HCT116 (cell line): ENCODE measurements at regions not wholly inside any gene's neighbourhood (a gene's known extent, or its start where the extent isn't known, plus 50 kb on each side); places are given as distances from the start of the nearest gene placed in this dataset.

Experiments
- ATAC-seq: fragments of 200-7000 bp; cut with Tn5 transposase; 2 replicates; pipeline ENCODE4 v1.9.1; 2020; ENCODE audit warnings: mild to moderate bottlenecking, moderate library complexity
- BruUV-seq: library from RNA; stranded (reverse); fragments of 400-500 nt; replicated peaks from 2 replicates; lab custom pipeline; 2021; lab: Mats Ljungman, UMichigan
- CTCF ChIA-PET: fragments of 300-600 bp; sonication (Branson Sonifier 250); formaldehyde crosslinking; loops from one replicate; lab custom pipeline; 2021; ENCODE audit warnings: antibody characterized with exemption; lab: Charles Lee
- POLR2A ChIA-PET: fragments of 300-600, 350-600 bp; sonication (Branson Sonifier 250); formaldehyde crosslinking; loops from one replicate; lab custom pipeline; 2021; ENCODE audit warnings: antibody characterized with exemption; lab: Charles Lee
- RAD21 ChIA-PET, 2 experiments: fragments of 300-600 bp; sonication (Branson Sonifier 250); formaldehyde crosslinking; loops; one replicate each; lab custom pipeline; 2023; ENCODE audit warnings: low total read pairs in 2 of 2; ENCODE audit not compliant: uncharacterized antibody in 2 of 2, unreplicated experiment in 2 of 2, low non-redundant PET in 1 of 2; lab: Charles Lee
- DNase-seq: peaks from one replicate; pipeline ENCODE4 v3.0.0-alpha.2; 2010; ENCODE audit warnings: low read depth, low spot score
- H2AFZ ChIP-seq: fragments of 200-600 bp; shearing (Covaris generic), sonication (generic); 2 replicates; pipeline ENCODE4 v1.6.1; 2017; ENCODE audit warnings: low read depth, mixed run types, mixed read lengths, antibody characterized with exemption, low read length; ENCODE audit not compliant: poor library complexity, severe bottlenecking
- H3K27ac ChIP-seq: 2 replicates; pipeline ENCODE4 v1.5.1; 2012; ENCODE audit warnings: low read depth, low read length
- H3K27me3 ChIP-seq: fragments of 200-600 bp; sonication (generic); 2 replicates; pipeline ENCODE4 v1.6.1; 2016; ENCODE audit warnings: mixed run types, low read length, mixed read lengths; ENCODE audit not compliant: insufficient read depth
- H3K36me3 ChIP-seq, 2 experiments: fragments of 200-500 bp in 1 of 2; fragments of 200-600 bp in 1 of 2; sonication (Bioruptor generic) in 1 of 2; sonication (generic) in 1 of 2; 2 replicates each; pipeline versions ENCODE4 v1.5.1 to v1.6.1; 2014 to 2016; ENCODE audit warnings: low read length in 2 of 2, inconsistent platforms in 1 of 2, mixed read lengths in 1 of 2, mixed run types in 1 of 2; ENCODE audit not compliant: insufficient read depth in 2 of 2, control insufficient read depth in 1 of 2
- H3K4me1 ChIP-seq, 2 experiments: fragments of 200-600 bp in 1 of 2; sonication (generic) in 1 of 2; 2 replicates each; pipeline versions ENCODE4 v1.5.1 to v1.6.1; 2012 to 2017; ENCODE audit warnings: low read length in 2 of 2, inconsistent platforms in 1 of 2, mild to moderate bottlenecking in 1 of 2, mixed read lengths in 1 of 2, mixed run types in 1 of 2, moderate library complexity in 1 of 2; ENCODE audit not compliant: insufficient read depth in 2 of 2, control insufficient read depth in 1 of 2
- H3K4me2 ChIP-seq: fragments of 200-600 bp; sonication (generic); 2 replicates; pipeline ENCODE4 v1.6.1; 2017; ENCODE audit warnings: mixed run types, low read length, mixed read lengths
- H3K4me3 ChIP-seq, 2 experiments: fragments of 200-600 bp in 1 of 2; sonication (generic) in 1 of 2; replicated peaks in 1 of 2; 2 replicates each; pipeline ENCODE4 v1.5.1; 2011 to 2016; ENCODE audit warnings: low read length in 2 of 2, control low read depth in 1 of 2, low read depth in 1 of 2, mild to moderate bottlenecking in 1 of 2, mixed read lengths in 1 of 2, mixed run types in 1 of 2
- H3K79me2 ChIP-seq: fragments of 200-600 bp; sonication (generic); 2 replicates; pipeline ENCODE4 v1.6.1; 2017; ENCODE audit warnings: mild to moderate bottlenecking, mixed run types, low read length, moderate library complexity, mixed read lengths; ENCODE audit not compliant: insufficient read depth
- H3K9ac ChIP-seq: fragments of 200-600 bp; sonication (generic); 2 replicates; pipeline ENCODE4 v1.6.1; 2016; ENCODE audit warnings: low read length, mixed read lengths
- H3K9me2 ChIP-seq: fragments of 200-600 bp; sonication (generic), shearing (Covaris generic); 2 replicates; pipeline ENCODE4 v1.6.1; 2017; ENCODE audit warnings: mixed run types, mild to moderate bottlenecking, moderate library complexity; ENCODE audit not compliant: insufficient read depth
- H3K9me3 ChIP-seq, 2 experiments: fragments of 200-500 bp in 1 of 2; fragments of 200-600 bp in 1 of 2; sonication (Bioruptor generic) in 1 of 2; sonication (generic) in 1 of 2; 2 replicates each; pipeline ENCODE4 v1.6.1; 2014 to 2017; ENCODE audit warnings: low read length in 2 of 2, mixed read lengths in 2 of 2, inconsistent platforms in 1 of 2, low read depth in 1 of 2, mild to moderate bottlenecking in 1 of 2, mixed run types in 1 of 2, moderate library complexity in 1 of 2; ENCODE audit not compliant: control insufficient read depth in 1 of 2, insufficient read depth in 1 of 2
- H4K20me1 ChIP-seq: fragments of 200-600 bp; sonication (generic), shearing (Covaris generic); 2 replicates; pipeline ENCODE4 v1.6.1; 2017; ENCODE audit warnings: mixed run types, mild to moderate bottlenecking, moderate library complexity; ENCODE audit not compliant: insufficient read depth
- CBX3 ChIP-seq: IDR thresholded peaks from 2 replicates; pipeline ENCODE4 v1.6.1; 2012; ENCODE audit warnings: low read depth
- EZH2 ChIP-seq: fragments of 200-600 bp; sonication (generic); IDR thresholded peaks from 2 replicates; pipeline ENCODE4 v1.6.1; 2017; ENCODE audit warnings: antibody characterized with exemption, mixed run types
- POLR2A ChIP-seq: IDR thresholded peaks from 2 replicates; pipeline ENCODE4 v1.7.0; 2011; ENCODE audit warnings: borderline replicate concordance; ENCODE audit not compliant: insufficient read depth, insufficient read length; ENCODE audit errors: extremely low read depth
- RAD21 ChIP-seq: IDR thresholded peaks from 2 replicates; pipeline ENCODE4 v1.6.1; 2012; ENCODE audit warnings: low read depth, mild to moderate bottlenecking
- TCF7L2 ChIP-seq: IDR thresholded peaks from 2 replicates; pipeline ENCODE4 v1.7.0; 2011; ENCODE audit warnings: borderline replicate concordance, inconsistent platforms; ENCODE audit not compliant: insufficient read depth, insufficient read length; ENCODE audit errors: extremely low read depth
- intact Hi-C: fragments of 100-400 bp; cut with micrococcal nuclease; formaldehyde crosslinking; loops from 2 replicates; pipeline ENCODE4 v1.10.0; 2022
- TF ChIP-seq, protein P1 (sequence below): IDR thresholded peaks from 2 replicates; pipeline ENCODE4 v1.6.1; 2012
- TF ChIP-seq, protein P2 (sequence below): IDR thresholded peaks from 2 replicates; pipeline ENCODE4 v1.6.1; 2012; ENCODE audit warnings: low read depth
- TF ChIP-seq, protein P3 (sequence below), 3 experiments: fragments of 200-600 bp in 1 of 3; sonication (generic) in 1 of 3; IDR thresholded peaks in 2 of 3; conservative IDR thresholded peaks in 1 of 3; 2 replicates each; pipeline ENCODE4 v1.5.1; 2012 to 2017; ENCODE audit warnings: low read depth in 2 of 3, low read length in 2 of 3, antibody characterized with exemption in 1 of 3, borderline replicate concordance in 1 of 3, control low read depth in 1 of 3, mild to moderate bottlenecking in 1 of 3, mixed read lengths in 1 of 3, mixed run types in 1 of 3, moderate library complexity in 1 of 3; ENCODE audit not compliant: insufficient read depth in 1 of 3

DNA sequence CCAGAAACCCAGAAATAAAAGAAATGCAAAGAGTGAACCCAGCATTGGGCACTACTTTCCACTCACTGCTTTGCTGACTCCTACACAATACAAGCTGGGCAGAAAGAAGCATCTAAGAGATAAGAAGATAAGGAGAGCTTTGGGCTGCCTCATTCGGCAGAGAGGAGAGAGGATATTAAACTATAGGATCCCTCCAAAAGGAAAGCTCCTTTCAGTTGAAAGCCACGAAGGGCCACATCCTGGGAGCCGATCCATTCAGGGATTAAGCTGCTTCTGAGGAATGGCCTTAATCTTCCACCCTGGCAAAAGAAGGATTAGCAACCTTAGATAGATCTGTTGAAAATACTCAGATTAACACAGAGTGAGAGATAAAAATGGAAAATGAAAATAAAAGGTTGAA, 274.9 kb upstream of the PPP2R3A start:
- intact Hi-C loops = no loop called here
- no peak overlapping the region for H3K27ac ChIP-seq
- BruUV-seq = no TSS peak
- no peaks in the 10 kb centered on the region for H3K36me3 ChIP-seq
- RAD21 ChIA-PET = no interaction called here
- no peak for DNase-seq
- H3K4me2 ChIP-seq = no peak overlapping the region
- CTCF ChIA-PET = no interaction called here
- no peaks in the 10 kb centered on the region for H3K4me1 ChIP-seq
- no peaks in the 10 kb centered on the region for H3K27me3 ChIP-seq
- no peak overlapping the region for H3K4me3 ChIP-seq
- no peaks in the 10 kb centered on the region for H3K79me2 ChIP-seq
- H3K9ac ChIP-seq = no peak overlapping the region
- H4K20me1 ChIP-seq = no peaks in the 10 kb centered on the region
- H3K9me3 ChIP-seq = no peaks in the 10 kb centered on the region
- no peak for ATAC-seq
- POLR2A ChIA-PET = no interaction called here
- H2AFZ ChIP-seq = no peak overlapping the region
- H3K9me2 ChIP-seq = no peaks in the 10 kb centered on the region
- TF ChIP-seq RAD21 = no peak
- TF ChIP-seq, all 23 proteins: peak for 0

DNA sequence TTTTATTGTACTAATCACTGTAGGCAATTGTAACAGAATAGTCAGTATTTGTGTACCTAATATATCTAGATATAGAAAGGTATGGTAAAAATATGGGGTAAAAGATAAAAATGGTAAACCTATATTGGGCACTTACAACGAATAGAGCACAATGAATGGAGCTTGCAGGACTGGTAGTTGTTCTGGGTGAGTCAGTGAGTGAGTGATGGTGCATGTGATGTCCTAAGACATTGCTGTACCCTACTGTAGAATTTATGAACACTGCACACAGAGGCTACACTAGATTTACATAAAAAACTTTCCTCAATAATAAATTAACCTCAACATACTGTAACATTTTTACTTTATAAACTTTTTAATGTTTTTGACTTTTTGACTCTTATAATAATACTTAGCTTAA, 274.3 kb upstream of the PPP2R3A start:
- H3K9me2 ChIP-seq = no peaks in the 10 kb centered on the region
- no peak for DNase-seq
- H3K4me1 ChIP-seq = no peaks in the 10 kb centered on the region
- TF ChIP-seq TCF7L2 = no peak
- no peak for TF ChIP-seq CBX3
- TF ChIP-seq, protein P1, sequence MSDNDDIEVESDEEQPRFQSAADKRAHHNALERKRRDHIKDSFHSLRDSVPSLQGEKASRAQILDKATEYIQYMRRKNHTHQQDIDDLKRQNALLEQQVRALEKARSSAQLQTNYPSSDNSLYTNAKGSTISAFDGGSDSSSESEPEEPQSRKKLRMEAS = no peak
- TF ChIP-seq, protein P2, sequence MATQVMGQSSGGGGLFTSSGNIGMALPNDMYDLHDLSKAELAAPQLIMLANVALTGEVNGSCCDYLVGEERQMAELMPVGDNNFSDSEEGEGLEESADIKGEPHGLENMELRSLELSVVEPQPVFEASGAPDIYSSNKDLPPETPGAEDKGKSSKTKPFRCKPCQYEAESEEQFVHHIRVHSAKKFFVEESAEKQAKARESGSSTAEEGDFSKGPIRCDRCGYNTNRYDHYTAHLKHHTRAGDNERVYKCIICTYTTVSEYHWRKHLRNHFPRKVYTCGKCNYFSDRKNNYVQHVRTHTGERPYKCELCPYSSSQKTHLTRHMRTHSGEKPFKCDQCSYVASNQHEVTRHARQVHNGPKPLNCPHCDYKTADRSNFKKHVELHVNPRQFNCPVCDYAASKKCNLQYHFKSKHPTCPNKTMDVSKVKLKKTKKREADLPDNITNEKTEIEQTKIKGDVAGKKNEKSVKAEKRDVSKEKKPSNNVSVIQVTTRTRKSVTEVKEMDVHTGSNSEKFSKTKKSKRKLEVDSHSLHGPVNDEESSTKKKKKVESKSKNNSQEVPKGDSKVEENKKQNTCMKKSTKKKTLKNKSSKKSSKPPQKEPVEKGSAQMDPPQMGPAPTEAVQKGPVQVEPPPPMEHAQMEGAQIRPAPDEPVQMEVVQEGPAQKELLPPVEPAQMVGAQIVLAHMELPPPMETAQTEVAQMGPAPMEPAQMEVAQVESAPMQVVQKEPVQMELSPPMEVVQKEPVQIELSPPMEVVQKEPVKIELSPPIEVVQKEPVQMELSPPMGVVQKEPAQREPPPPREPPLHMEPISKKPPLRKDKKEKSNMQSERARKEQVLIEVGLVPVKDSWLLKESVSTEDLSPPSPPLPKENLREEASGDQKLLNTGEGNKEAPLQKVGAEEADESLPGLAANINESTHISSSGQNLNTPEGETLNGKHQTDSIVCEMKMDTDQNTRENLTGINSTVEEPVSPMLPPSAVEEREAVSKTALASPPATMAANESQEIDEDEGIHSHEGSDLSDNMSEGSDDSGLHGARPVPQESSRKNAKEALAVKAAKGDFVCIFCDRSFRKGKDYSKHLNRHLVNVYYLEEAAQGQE = no peak
- TF ChIP-seq, protein P3, sequence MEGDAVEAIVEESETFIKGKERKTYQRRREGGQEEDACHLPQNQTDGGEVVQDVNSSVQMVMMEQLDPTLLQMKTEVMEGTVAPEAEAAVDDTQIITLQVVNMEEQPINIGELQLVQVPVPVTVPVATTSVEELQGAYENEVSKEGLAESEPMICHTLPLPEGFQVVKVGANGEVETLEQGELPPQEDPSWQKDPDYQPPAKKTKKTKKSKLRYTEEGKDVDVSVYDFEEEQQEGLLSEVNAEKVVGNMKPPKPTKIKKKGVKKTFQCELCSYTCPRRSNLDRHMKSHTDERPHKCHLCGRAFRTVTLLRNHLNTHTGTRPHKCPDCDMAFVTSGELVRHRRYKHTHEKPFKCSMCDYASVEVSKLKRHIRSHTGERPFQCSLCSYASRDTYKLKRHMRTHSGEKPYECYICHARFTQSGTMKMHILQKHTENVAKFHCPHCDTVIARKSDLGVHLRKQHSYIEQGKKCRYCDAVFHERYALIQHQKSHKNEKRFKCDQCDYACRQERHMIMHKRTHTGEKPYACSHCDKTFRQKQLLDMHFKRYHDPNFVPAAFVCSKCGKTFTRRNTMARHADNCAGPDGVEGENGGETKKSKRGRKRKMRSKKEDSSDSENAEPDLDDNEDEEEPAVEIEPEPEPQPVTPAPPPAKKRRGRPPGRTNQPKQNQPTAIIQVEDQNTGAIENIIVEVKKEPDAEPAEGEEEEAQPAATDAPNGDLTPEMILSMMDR (IDR thresholded peaks at IDR 0.05 in 2 of 3, conservative IDR thresholded peaks at IDR 0.05 in 1 of 3; ENCODE audit: borderline replicate concordance in 1 of 3, insufficient read depth in 1 of 3, low read depth in 2 of 3, low read length in 2 of 3) = no peak
- TF ChIP-seq POLR2A = no peak
- no peak for TF ChIP-seq EZH2
- BruUV-seq = no TSS peak
- H3K79me2 ChIP-seq = no peaks in the 10 kb centered on the region
- POLR2A ChIA-PET = no interaction called here
- H3K4me2 ChIP-seq = no peak overlapping the region
- H3K9me3 ChIP-seq = no peaks in the 10 kb centered on the region
- no peaks in the 10 kb centered on the region for H3K36me3 ChIP-seq
- RAD21 ChIA-PET = no interaction called here
- no peak overlapping the region for H3K9ac ChIP-seq
- intact Hi-C loops = no loop called here
- no peak overlapping the region for H3K27ac ChIP-seq
- ATAC-seq = no peak
- CTCF ChIA-PET = no interaction called here
- H3K4me3 ChIP-seq = no peak overlapping the region
- H3K27me3 ChIP-seq = no peaks in the 10 kb centered on the region
- H2AFZ ChIP-seq = no peak overlapping the region
- no peaks in the 10 kb centered on the region for H4K20me1 ChIP-seq
